Keratinocyte (primary cell): ENCODE measurements at regions not wholly inside any gene's neighbourhood (a gene's known extent, or its start where the extent isn't known, plus 50 kb on each side); places are given as distances from the start of the nearest gene placed in this dataset.

Source experiments
- CTCF ChIP-seq, 3 experiments: IDR thresholded peaks in 1 of 3; conservative IDR thresholded peaks in 1 of 3; optimal IDR thresholded peaks in 1 of 3; 2 replicates in 2 of 3; 3 replicates in 1 of 3; pipeline versions ENCODE3 to v1.5.1; 2011; ENCODE audit warnings: low read length in 3 of 3, mild to moderate bottlenecking in 3 of 3, moderate library complexity in 2 of 3, control low read depth in 1 of 3, inconsistent platforms in 1 of 3; ENCODE audit not compliant: insufficient read depth in 2 of 3; ENCODE audit errors: extremely low read depth in 1 of 3
- EZH2 ChIP-seq: IDR thresholded peaks from one replicate; pipeline ENCODE4 v1.6.1; 2012; ENCODE audit warnings: inconsistent platforms, mild to moderate bottlenecking, low read length, moderate library complexity

- TF ChIP-seq CTCF (optimal IDR thresholded peaks at IDR 0.05 in 1 of 3, IDR thresholded peaks at IDR 0.05 in 1 of 3, conservative IDR thresholded peaks at IDR 0.05 in 1 of 3; ENCODE audit: extremely low read depth in 1 of 3, insufficient read depth in 2 of 3, low read length in 3 of 3) (no peak), EZH2 (no peak)
Measured at GRCh38 chr7:52450816-52451215, 584.6 kb upstream of the POM121L12 start.
